MM.1S (cell line): ENCODE measurements at regions not wholly inside any gene's neighbourhood (a gene's known extent, or its start where the extent isn't known, plus 50 kb on each side); places are given as distances from the start of the nearest gene placed in this dataset.
"Not testable (repeated sequence)": the region's sequence is repeated elsewhere in the genome, so short reads cannot be mapped to it uniquely, and the experiment has no call there.

ENCODE experiments used
- EZH2 ChIP-seq: fragments of 300-600 bp; sonication (generic); optimal IDR thresholded peaks from 2 replicates; pipeline ENCODE3; 2017; ENCODE audit warnings: low read depth, mild to moderate bottlenecking, antibody characterized with exemption, low read length, mixed read lengths
- EZH2phosphoT487 ChIP-seq: fragments of 300-600 bp; sonication (generic); IDR thresholded peaks from 2 replicates; pipeline ENCODE4 v1.6.1; 2018; ENCODE audit warnings: antibody characterized with exemption, low read length
- TF ChIP-seq, protein P1 (sequence below): fragments of 300-600 bp; sonication (generic); IDR thresholded peaks from 2 replicates; pipeline ENCODE4 v1.5.1; 2016; ENCODE audit warnings: antibody characterized with exemption, low read length, mixed read lengths

DNA sequence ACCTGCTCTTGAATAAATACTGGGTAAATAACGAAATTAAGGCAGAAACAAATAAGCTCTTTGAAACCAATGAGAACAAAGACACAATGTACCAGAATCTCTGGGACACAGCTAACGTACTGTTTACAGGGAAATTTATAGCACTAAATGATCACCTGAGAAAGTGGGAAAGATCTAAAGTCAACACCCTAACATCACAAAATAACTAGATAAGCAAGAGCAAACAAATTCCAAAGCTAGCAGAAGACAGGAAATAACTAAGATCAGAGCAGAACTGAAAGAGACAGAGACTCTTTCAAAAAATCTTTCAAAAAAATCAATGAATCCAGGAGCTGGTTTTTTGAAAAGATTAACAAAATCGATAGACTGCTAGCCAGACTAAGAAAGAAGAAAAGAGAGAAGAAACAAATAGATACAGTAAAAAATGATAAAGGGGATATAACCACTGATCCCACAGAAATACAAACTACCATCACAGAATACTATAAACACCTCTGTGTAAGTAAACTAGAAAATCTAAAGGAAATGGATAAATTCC lies 487.5 kb downstream of the CHSY3 start:
- TF ChIP-seq, protein P1, sequence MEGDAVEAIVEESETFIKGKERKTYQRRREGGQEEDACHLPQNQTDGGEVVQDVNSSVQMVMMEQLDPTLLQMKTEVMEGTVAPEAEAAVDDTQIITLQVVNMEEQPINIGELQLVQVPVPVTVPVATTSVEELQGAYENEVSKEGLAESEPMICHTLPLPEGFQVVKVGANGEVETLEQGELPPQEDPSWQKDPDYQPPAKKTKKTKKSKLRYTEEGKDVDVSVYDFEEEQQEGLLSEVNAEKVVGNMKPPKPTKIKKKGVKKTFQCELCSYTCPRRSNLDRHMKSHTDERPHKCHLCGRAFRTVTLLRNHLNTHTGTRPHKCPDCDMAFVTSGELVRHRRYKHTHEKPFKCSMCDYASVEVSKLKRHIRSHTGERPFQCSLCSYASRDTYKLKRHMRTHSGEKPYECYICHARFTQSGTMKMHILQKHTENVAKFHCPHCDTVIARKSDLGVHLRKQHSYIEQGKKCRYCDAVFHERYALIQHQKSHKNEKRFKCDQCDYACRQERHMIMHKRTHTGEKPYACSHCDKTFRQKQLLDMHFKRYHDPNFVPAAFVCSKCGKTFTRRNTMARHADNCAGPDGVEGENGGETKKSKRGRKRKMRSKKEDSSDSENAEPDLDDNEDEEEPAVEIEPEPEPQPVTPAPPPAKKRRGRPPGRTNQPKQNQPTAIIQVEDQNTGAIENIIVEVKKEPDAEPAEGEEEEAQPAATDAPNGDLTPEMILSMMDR: not testable (repeated sequence)
- not testable (repeated sequence) for TF ChIP-seq EZH2, EZH2phosphoT487
